Thoracic aorta (tissue), 2 donors: ENCODE measurements at regions not wholly inside any gene's neighbourhood (a gene's known extent, or its start where the extent isn't known, plus 50 kb on each side); places are given as distances from the start of the nearest gene placed in this dataset.

Experiments used
- ATAC-seq: fragments of 150-250 bp; one replicate; pipeline ENCODE4 v1.8.0; 2017; ENCODE audit warnings: low read depth; ENCODE audit not compliant: insufficient number of reproducible peaks, low FRiP score
- DNase-seq: peaks from one replicate; pipeline ENCODE4 v3.0.0-alpha.2; 2020; ENCODE audit warnings: low spot score
- H3K27ac ChIP-seq, 2 donors: fragments of 200-600 bp; sonication (generic); 1 replicate in 1 of 2; 2 replicates in 1 of 2; pipeline ENCODE4 v1.5.1; 2016; ENCODE audit warnings: mild to moderate bottlenecking in 2 of 2, moderate library complexity in 2 of 2
- H3K27me3 ChIP-seq: fragments of 200-600 bp; sonication (generic); replicated peaks from 2 replicates; pipeline ENCODE4 v1.6.0; 2016; ENCODE audit warnings: mild to moderate bottlenecking; ENCODE audit not compliant: insufficient read depth
- H3K36me3 ChIP-seq: fragments of 200-600 bp; sonication (generic); one replicate; pipeline ENCODE4 v1.5.1; 2016
- H3K4me1 ChIP-seq, 2 donors: fragments of 200-600 bp; sonication (generic); 1 replicate in 1 of 2; 2 replicates in 1 of 2; pipeline versions ENCODE4 v1.5.1 to v1.6.0; 2016; ENCODE audit warnings: low read depth in 2 of 2, mild to moderate bottlenecking in 1 of 2; ENCODE audit not compliant: control insufficient read depth in 1 of 2
- H3K4me3 ChIP-seq: fragments of 200-600 bp; sonication (generic); 2 replicates; pipeline ENCODE4 v1.5.1; 2016; ENCODE audit warnings: mild to moderate bottlenecking
- H3K9me3 ChIP-seq: fragments of 200-600 bp; sonication (generic); 2 replicates; pipeline ENCODE4 v1.5.1; 2016
- TF ChIP-seq, protein P1 (sequence below): fragments of 200-600 bp; sonication (generic); IDR thresholded peaks from one replicate; pipeline ENCODE4 v1.5.1; 2019; ENCODE audit warnings: antibody characterized with exemption

DNA sequence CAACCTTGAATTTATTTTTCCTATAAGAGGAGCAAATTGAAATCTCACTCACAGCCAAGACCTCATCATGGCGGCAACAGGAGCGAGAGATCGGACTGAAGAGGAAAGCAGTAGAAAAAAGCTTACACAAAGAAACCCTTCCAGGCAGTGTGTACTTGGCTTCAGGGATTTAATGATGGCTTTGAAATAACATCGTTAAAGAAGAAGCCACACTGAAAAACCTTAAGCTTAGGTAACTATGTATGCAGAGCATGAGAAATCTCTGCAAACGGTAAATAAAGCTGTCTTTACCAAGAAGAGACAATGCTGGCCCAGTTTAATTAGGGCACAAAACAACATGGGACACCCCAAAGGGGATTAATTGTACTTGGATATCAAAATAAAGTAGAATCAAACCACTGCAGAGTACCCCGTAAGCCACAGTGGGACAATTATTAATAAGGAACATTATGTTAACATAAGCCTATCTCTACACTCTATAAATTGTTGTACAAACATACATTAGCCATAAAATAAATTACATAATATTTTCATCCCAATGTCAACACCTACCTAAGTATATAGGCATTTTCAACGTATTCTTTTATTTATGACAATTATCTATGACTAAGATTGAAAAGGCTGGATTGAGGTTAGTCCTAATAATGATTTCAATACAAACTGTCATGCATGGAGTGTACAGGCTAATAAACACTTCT lies 360.2 kb upstream of the CHRM3 start:
- H3K4me1 ChIP-seq = no peaks in the 10 kb centered on the region
- H3K27me3 ChIP-seq = no peaks in the 10 kb centered on the region
- no peaks in the 10 kb centered on the region for H3K36me3 ChIP-seq
- H3K9me3 ChIP-seq = no peaks in the 10 kb centered on the region
- no peak overlapping the region for H3K4me3 ChIP-seq
- H3K27ac ChIP-seq = no peak overlapping the region
- TF ChIP-seq, protein P1, sequence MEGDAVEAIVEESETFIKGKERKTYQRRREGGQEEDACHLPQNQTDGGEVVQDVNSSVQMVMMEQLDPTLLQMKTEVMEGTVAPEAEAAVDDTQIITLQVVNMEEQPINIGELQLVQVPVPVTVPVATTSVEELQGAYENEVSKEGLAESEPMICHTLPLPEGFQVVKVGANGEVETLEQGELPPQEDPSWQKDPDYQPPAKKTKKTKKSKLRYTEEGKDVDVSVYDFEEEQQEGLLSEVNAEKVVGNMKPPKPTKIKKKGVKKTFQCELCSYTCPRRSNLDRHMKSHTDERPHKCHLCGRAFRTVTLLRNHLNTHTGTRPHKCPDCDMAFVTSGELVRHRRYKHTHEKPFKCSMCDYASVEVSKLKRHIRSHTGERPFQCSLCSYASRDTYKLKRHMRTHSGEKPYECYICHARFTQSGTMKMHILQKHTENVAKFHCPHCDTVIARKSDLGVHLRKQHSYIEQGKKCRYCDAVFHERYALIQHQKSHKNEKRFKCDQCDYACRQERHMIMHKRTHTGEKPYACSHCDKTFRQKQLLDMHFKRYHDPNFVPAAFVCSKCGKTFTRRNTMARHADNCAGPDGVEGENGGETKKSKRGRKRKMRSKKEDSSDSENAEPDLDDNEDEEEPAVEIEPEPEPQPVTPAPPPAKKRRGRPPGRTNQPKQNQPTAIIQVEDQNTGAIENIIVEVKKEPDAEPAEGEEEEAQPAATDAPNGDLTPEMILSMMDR = no peak
- ATAC-seq (no peak), DNase-seq (no peak)

DNA sequence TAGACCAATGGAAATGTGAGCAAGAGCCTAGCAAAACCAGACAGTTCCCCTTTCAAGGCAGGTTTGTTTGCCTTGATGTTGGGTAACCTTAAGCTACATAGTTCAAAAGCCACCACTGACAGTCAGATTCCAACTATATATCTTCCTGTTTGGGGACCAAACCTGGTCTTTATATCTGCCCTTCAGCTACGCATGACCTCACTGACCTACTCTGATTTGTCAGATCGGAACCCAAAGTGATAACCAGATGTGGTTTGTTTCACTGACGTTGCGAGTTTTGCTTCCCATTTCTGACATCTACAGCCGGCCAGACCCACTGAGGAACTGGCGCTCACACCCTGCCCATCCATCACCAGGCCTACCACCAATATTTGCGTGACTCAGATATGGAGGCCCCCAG lies 361.1 kb upstream of the CHRM3 start:
- H3K36me3 ChIP-seq = no peaks in the 10 kb centered on the region
- TF ChIP-seq, protein P1 = no peak
- ATAC-seq = no peak

DNA sequence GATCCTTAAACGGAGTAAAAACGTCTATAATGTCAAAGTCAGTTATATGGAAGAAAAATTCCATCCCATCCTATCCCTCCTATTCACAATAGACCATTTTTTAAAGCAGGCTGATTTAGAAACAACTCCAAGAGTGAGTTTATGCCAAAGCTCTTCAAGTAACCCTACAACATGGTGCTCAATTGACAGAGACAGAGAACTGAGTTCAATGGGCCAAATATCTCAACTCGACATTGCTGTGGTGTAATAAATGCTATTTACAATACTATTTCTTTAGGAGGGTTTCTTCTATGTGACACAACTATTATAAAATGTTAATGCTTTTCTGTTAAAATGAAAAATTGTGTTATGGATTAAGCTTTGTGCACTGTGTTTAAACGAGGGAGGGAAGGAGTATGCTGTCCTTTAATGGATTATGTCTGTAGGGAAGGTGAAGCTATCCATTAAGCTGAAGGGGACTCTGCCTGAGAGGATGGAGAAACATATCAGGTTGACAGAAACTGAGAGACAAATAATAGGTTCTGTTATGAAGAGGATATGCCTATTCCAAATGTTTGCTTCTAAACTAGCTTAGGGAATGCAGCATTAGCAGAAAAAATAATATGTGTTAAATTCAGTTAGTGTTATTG lies 362.5 kb upstream of the CHRM3 start:
- H3K9me3 ChIP-seq = no peaks in the 10 kb centered on the region
- DNase-seq = no peak
- H3K27me3 ChIP-seq = no peaks in the 10 kb centered on the region
- no peak overlapping the region for H3K4me3 ChIP-seq
- no peak for ATAC-seq
- H3K4me1 ChIP-seq = no peaks in the 10 kb centered on the region
- TF ChIP-seq, protein P1 = no peak
- no peak overlapping the region for H3K27ac ChIP-seq
- H3K36me3 ChIP-seq = no peaks in the 10 kb centered on the region

More for the DNA sequence above, 361.1 kb upstream of the CHRM3 start:
- no peak for DNase-seq
- Histone ChIP-seq H3K27me3 (no peaks in the 10 kb centered on the region), H3K9me3 (no peaks in the 10 kb centered on the region), H3K4me1 (no peaks in the 10 kb centered on the region), H3K27ac (no peak overlapping the region), H3K4me3 (no peak overlapping the region)

DNA sequence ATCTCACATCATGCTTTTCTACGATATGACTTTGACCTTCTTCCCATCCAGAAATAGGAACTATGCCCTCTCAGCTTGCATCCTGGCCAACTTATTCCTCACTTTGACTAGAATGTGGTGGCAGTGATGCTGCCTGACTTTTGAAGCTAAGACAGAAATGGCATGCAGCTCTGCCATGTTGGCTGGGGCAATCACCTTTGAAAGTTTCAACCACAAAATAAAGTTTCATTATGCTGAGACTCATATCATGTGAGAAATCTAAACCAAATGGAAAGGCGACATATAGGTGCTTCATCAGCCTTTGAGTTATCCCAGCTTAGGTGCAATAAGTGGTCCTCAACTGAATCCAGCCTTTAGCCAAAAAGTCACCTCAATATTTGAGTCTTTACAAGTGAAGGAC lies 370.0 kb upstream of the CHRM3 start:
- Histone ChIP-seq H3K27me3 (no peaks in the 10 kb centered on the region), H3K27ac (no peak overlapping the region), H3K36me3 (no peaks in the 10 kb centered on the region), H3K9me3 (no peaks in the 10 kb centered on the region), H3K4me1 (no peaks in the 10 kb centered on the region), H3K4me3 (no peak overlapping the region)
- TF ChIP-seq, protein P1 = no peak
- ATAC-seq = no peak
- DNase-seq = no peak

DNA sequence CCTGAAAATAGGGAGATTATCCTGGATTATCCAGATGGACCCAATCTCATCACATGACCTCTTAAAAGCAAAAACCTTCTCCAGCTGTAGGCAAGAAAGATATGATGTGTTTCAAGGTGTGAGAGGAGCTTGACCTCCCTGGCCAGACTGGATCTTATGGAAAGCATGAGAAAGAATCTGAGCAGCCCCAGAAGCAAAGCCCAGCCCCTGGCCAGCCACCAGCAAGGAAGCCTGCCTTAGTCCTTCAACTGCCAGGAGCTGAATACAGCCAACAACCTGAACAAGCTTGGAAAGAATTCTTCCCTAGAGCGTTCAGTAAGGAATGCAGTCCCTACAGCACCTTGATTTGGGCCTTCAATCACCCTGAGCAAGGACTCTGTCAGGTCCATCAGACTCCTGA lies 375.0 kb upstream of the CHRM3 start:
- no peak overlapping the region for H3K4me3 ChIP-seq
- DNase-seq (no peak), ATAC-seq (no peak)
- H3K36me3 ChIP-seq = no peaks in the 10 kb centered on the region
- H3K9me3 ChIP-seq = no peaks in the 10 kb centered on the region
- TF ChIP-seq, protein P1 = no peak
- no peaks in the 10 kb centered on the region for H3K27me3 ChIP-seq
- no peaks in the 10 kb centered on the region for H3K4me1 ChIP-seq
- H3K27ac ChIP-seq = no peak overlapping the region
